HG02763 (cell line): ENCODE measurements at regions not wholly inside any gene's neighbourhood (a gene's known extent, or its start where the extent isn't known, plus 50 kb on each side); places are given as distances from the start of the nearest gene placed in this dataset.
"Not testable (repeated sequence)": the region's sequence is repeated elsewhere in the genome, so short reads cannot be mapped to it uniquely, and the experiment has no call there.

ENCODE experiments used
- ATAC-seq: cut with Tn5 transposase; IDR thresholded peaks from one replicate; pipeline ENCODE4 v1.9.1; 2021; ENCODE audit warnings: mild to moderate bottlenecking, moderate library complexity; ENCODE audit not compliant: unreplicated experiment

DNA sequence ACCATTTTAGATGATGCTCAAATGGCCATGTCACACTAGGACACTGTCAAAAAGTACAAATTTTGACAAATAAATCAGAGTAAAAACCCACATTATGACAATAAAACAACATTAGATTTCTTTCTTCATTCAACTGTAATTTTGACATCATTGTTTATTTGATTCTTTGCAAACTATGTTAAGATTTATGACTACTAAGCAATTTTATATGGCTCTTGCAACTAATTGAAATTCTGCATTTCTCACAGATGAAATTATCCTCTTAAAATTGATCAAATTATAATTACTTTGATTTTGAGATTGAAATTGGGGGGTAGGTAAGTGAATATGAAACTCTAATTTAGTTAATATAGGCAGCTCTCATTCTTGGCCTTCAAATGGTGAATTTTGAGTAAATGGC, 59.8 kb downstream of the ATOH1 start:
- no peak for ATAC-seq

DNA sequence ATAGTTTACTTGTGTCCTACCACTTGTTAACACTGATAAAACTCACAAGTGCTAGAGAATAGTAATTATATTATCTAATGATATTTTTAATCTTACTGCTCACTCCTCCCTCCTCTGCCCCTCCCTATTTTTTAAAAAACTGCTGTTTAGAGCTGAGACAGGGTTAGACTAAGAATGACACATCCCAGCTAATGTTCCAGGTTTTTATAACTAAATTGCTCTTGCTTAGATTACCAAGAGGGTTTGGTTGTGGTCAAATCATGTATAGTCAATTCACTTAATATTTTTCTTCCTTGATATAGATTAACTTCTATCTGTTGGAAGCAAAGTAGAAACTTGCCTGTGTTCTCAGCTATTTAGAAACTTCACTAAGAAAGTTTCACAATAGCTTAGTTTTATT, 60.2 kb downstream of the ATOH1 start:
- ATAC-seq = no peak

DNA sequence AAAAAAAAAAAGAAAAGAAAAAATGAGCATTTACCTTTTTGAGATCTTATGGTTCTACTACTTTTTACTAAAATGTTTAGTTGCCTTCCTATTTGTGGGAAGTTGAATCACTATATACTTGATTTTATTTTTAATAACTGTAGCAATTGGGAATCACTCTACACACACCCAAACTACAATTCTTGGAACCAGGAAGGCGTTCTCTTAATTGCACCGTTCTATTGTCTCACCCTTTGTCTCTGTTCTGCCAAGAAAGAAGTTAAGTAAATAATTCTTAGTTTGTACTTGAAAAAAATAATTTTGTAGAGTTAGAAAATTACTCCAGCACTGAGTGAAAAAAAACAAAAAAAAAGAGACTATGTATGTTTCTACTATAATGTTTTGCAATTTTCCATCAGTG, 62.7 kb downstream of the ATOH1 start:
- no peak for ATAC-seq

DNA sequence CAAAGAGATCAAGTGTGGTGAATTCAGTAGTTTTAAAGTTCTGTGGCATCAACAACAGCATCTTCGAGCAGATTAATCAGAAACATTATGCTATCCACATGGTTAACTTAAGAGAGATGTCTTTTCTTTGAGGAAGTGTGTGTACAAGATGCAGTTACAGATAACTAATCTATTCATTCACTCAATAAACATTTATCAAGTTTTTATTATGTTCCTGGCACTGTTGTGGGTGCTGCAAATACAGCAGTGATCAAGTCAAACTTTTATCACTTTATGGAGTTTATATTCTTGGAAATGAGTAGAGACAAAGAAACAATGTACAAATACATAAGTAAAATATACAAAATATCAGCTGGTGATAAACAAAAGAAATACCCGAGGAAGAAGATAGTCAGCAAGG, 66.4 kb downstream of the ATOH1 start:
- no peak for ATAC-seq

DNA sequence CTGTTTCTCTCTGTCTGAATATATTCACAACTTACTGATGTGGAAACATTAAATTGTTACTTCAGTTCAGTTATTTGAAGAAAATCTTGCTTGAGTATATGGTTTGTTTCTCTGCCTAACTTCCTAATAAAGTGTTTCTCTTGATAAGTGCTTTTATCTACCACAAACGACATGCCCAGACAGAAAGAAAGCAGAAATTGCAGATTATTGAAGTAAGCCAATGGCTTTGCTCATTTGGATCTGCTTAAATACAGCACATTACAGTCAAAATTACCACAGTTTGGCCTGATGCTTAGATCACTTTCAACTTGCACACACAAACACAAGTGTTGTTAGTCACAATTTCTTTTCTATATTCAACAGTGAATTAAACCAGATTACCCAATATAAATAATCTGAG, 68.0 kb downstream of the ATOH1 start:
- no peak for ATAC-seq

DNA sequence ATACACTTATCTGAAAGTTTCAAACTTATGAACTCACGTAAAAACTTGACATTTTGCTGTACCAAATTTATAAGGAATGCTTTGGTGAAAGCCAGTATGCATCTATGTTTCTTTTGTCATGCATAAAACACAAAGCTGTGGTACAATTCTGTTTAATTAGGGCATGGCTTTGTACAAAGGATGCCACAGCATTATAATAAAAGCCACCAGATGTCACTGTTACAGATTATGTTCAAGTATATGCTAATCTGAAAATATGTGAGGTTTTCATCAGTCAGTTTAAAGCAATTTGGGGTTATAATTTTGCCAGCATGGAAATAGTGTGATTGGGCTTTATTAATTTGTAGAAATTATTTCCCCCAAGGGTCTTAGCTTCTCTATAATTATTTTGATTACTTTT, 69.0 kb downstream of the ATOH1 start:
- ATAC-seq = no peak

DNA sequence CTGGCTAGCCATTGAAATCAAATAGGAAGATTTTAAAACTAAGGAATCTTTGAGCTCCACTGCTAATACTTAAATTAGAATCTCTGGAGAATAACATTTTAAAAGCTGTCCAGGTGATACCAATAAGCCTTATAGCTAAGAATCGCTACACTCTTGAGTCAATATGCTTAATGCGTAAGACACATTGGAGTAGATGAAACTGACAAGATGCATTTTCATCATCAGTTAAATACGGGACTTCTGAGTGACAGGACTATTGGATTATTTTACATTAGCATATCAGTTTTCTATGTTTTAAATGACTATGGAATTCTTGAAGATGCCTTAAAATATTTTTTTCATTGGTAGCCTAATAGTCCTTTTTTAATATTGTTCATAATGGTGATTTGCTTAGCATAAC, 80.2 kb downstream of the ATOH1 start:
- ATAC-seq = no peak

DNA sequence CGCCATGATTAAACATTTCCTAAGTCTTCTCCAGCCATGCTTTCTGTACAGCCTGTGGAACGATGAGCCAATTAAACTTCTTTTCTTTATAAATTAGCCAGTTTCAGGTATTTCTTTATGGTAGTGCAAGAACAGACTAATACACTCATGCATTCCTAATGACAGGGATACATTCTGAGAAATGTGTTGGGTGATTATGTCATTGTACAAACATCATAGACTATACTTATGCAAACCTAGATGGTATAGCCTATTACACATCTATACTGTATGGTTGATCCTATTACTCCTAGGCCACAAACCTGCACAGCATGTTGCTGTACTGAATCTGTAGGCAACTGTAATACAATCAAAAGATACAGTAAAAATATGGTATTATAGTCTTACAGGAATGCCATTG, 83.1 kb downstream of the ATOH1 start:
- ATAC-seq = no peak

DNA sequence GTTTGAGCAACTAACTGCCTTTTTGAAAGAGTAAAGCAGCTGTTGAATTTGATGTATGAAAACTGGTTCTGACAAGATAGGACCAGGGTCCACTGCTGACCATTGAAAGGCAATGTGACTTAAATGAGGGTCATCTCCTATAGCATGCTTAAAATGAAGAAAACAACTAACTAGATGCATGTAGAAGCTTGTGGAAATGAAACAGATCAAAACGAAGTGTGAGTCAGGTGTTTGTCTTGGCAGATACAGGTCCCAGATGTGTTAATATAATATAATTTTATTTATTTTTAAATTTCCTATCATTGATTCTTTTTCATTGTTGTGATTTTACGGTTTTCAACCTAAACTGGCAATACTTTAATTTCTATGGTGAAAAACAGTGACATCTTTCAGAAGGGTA, 83.6 kb downstream of the ATOH1 start:
- ATAC-seq = no peak

DNA sequence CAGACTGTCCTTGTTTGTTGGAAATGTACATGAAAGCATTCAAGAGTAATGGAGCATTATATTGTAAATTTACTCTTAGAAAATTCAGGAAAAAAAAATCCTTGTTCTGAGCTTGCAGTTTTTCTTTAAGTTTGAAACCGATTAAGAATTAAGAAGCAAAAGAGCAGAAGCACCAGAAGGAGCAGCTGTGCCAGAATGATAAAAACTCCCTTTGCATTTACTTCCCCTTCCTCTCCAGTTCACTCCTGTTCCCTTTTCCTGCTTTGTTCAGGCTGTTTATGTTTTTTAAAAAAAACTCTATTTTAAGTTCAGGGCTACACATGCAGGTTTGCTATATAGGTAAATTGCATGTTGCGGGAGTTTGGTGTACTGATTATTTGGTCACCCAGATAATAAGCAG, 90.3 kb downstream of the ATOH1 start:
- no peak for ATAC-seq

DNA sequence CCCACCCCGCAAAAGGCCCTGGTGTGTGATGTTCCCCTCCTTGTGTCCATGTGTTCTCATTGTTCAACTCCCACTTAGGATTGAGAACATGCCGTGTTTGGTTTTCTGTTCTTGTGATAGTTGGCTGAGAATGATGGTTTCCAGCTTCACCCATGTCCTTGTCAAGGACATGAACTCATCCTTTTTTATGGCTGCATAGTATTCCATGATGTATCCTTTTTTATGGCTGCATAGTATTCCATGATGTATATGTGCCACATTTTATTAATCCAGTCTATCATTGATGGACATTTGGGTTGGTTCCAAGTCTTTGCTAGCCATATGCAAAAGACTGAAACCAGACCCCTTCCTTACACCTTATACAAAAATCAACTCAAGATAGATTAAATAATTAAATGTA, 95.0 kb downstream of the ATOH1 start:
- ATAC-seq = not testable (repeated sequence)

DNA sequence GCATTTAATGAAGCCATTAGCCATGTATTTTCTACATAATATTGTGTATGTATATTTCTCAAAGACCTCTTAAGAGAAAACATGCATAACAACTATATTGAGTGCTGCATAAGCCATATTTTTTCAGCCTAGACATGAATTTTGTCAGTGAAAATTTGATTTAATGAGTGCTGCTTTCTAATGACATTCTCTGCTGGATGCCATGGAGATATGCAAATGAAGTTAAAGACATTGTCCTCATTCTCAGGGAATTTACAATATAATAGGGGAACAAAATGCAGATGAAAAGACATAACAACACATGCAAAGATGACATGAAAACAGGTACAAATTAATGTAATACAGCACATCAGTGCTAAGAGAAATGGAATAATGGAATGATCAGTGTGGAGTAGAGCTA, 118.7 kb downstream of the ATOH1 start:
- no peak for ATAC-seq

DNA sequence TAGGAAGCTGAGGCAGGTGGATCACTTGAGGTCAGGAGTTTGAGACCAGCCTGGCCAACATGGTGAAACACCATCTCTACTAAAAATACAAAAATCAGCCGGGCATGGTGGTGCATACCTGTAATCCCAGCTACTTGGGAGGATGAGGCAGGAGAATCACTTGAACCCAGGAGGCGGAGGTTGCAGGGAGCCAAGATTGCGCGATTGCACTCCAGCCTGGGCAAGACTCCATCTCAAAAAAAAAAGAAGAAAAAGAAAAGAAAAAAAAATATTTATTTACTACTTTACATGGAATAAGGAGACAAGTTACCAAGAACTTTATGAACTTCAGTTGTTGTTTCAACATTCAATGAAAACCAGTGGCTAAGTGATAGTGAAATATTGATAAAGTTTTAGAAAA, 121.7 kb downstream of the ATOH1 start:
- ATAC-seq = not testable (repeated sequence)

DNA sequence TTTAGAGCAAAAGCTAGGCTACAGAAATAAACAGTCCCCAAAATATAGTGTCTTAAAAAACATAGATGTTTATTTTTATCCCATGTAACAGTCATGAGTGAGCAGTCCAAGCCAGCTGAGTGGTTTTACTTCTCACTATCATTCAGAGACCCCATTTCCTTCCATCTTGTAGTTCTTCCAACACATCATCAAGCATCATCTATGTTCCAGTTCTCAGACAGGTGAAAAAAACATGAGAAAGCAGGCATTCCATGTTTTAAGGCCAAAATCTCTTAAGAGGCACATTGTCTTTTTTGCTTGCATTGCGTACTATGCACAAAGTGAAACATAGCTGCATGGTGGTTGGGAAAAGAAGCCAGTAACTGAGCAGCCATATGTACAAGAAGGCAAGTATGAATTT, 128.6 kb downstream of the ATOH1 start:
- ATAC-seq = no peak

DNA sequence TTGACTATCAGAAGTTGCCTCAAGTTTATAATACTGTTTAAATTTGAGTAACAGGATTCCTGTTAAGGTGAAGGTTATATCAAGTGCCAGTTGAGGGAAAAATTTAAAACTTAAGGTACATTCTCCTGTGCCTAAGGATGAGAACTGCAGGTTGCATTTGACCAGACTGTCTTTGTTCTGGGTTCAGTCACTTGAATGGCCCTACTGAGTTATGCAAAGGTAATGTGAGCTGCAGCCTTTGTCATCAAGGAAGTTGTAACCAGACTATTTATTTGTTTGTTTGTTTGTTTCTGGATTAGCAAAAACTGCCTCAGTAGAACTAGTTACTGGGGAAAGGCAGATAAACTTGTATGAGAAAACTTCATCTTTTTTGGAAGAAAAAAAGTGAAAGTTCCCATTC, 131.9 kb downstream of the ATOH1 start:
- ATAC-seq = no peak

DNA sequence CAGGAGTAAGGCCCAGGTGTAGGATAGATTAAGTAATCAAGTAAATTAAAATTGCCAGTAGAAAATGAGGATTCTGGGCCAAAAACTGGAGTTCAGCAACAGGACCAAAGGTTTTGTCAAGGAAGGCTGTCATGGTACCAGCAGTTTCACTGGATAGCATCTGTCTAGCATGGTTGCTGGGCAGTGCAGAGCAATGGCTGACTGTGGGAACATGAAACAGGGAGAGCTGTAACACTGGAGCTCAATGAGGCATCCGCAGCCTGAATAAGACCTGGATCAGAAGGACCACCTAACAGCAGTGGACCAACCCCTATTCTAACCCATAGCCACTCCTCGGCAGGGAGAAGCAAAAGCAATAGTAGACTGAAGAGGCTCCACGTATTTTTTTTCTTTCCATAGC, 132.4 kb downstream of the ATOH1 start:
- no peak for ATAC-seq

DNA sequence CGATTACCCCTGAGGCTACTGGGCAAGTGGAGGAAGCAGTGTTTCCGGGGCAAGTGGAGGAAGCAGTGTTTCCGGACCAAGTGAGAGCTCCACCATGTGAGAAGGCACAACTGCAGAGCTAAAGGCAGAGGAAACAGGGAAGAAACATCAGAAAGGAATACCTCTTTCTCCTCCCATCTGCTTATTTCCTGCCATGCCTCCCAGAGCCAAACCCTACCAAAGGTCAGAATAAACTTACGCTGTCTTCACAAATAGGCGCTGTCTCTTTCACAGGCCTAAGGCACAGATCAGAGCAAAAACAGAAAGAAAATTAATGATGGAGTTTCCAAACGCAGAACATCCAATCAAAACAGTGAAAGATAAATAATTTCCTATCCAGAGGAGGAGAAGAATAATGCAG, 153.0 kb downstream of the ATOH1 start:
- no peak for ATAC-seq

DNA sequence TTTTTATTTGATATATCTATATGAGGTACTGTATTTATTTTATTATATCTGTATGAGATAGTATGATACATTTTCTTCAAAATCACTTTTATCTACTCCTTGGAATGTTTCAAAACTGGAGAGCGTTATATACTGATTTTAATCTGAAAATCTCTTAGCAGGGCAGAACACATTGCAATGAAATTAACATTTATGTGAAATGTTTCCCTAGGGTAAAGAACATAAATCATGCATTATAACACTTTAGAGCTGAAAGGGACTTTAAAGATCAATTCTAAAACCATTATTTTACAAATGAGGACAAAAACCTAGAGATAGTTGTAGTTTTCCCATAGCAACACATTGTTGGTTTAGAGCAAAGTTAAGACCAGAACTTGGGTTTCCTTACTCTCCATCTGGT, 153.7 kb downstream of the ATOH1 start:
- ATAC-seq = no peak

DNA sequence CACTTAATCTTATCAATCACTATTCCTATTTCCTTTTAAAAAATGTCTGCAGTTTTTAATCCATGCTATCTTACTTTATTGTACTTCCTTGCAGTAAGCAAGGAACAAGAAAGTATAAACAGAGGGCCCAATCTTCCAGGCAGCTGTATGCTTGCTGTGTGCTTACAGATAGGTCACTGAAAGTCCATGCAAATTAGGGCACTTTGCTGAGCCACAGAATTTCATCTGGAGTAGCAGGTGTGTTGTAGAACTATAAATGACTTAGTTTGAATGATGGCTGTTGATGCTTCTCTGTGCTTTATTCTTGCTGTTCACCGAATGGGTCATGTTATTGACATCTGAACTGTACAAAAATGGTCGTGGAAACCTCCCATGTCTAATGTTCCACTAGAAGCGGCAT, 154.6 kb downstream of the ATOH1 start:
- ATAC-seq = peak; percentile 100

DNA sequence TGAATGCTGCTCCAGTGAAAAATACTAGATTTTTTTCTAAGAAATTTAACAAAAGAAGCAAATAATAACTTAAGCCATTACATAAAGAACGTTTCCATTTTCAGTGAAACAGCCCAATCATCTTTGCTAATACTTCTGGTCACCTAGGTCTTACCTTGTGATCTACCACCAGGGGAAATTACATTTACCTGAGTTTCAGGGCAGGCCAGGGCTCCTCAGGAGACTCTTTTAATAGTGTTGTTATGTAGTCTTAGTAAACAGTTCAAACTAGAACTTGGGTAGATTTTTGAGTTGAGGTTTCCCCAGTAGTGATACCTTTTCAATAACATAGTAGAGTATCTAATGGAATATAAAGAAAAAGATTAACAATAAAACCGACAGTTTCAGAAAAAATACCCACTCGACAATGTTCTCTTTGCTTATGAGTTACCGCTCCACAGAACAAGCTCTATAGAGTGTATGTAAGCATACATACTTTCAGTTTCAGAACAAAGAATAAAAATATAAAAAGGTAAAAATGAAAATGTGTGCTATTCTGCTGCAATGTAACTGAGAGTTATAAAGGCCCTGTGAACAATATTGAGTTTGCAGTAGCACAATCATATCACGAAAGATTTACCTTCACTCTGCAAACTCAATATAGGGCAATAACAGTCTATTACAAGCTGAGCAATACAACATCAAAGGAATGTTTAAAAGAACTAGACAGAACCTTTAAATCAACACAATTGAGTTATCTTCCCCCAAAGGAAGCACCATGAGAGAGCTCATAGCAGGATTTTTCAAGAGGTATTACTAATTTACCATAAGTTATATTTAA, 165.8 kb downstream of the ATOH1 start:
- no peak for ATAC-seq

DNA sequence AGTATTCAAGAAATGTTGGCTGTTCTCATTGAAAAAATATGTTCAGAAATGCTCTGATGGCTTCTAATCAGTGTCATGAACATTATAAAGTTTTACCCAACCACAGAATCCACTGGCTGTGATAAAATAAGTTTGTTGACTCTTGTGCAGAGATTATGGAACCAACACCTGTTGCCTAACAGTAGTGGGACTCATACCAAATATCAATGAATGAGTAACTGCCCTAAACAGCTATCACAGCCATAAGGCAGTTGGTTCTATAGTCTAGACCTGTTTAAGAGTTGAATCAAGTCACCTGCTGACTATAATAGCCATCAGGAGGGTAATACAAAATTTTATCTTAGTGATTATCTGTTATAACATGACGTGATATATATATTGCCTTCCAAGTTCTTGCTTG, 168.3 kb downstream of the ATOH1 start:
- no peak for ATAC-seq

DNA sequence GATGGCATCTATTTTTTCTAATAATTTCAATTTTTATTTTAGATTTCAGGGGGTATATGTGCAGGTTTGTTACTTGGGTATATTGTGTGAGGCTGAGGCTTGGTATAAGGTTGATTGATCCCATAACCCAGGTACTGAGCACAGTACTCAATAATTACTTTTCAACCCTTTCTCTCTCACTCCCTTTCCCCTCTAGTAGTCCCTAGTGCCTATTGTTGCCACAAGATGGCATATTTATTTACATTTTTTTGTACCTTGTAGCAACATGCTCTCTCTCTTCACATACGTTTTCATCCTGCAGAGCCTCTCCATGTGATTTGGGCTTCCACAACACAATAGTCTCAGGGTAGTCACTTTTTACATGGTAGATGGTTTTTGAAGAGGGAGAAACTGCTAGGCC, 172.0 kb downstream of the ATOH1 start:
- ATAC-seq = no peak

DNA sequence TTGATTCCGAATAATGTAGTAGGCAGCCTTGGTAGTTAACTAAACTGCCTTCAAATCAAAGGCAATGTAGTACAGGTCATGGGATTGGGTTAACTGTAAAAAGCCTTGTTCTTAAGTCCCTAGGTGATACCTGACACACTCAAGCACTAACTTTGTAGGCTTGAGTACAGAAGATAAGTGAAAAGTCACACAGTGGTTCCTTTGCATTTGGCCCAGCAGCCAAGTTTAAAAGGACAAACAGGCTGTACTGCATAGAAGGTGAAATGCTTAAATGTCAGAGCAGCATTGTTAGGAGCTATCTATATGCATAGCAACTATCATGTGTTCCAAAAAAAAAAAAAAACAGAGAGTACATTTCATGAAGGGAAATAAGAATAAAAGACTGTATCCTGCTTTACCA, 178.4 kb downstream of the ATOH1 start:
- ATAC-seq = no peak
